K562 (cell line): ENCODE measurements at regions not wholly inside any gene's neighbourhood (a gene's known extent, or its start where the extent isn't known, plus 50 kb on each side); places are given as distances from the start of the nearest gene placed in this dataset.

ENCODE experiments used
- CBFB ChIP-seq: sonication (generic); formaldehyde crosslinking; IDR thresholded peaks from 2 replicates; pipeline ENCODE4 v1.4.0; 2020; ENCODE audit warnings: mild to moderate bottlenecking, missing genetic modification reagents
- KLF16 ChIP-seq: IDR thresholded peaks from 2 replicates; pipeline ENCODE4 v1.6.1; 2016; ENCODE audit warnings: antibody characterized with exemption
- MAFK ChIP-seq: IDR thresholded peaks from 2 replicates; pipeline ENCODE4 v1.6.1; 2011; ENCODE audit warnings: low read length, improper control_type of control experiment
- POLR2A ChIP-seq: fragments of 450-650 bp; conservative IDR thresholded peaks from 2 replicates; pipeline ENCODE4 v1.6.1; 2016
- POLR2AphosphoS5 ChIP-seq: IDR thresholded peaks from 2 replicates; pipeline ENCODE4 v1.6.1; 2011; ENCODE audit warnings: mild to moderate bottlenecking, low read depth, low read length, moderate library complexity; ENCODE audit not compliant: control insufficient read depth, insufficient read depth
- RAD21 ChIP-seq, 2 experiments: fragments of 250-450 bp in 1 of 2; fragments of 450-650 bp in 1 of 2; sonication (Bioruptor Pico) in 1 of 2; formaldehyde crosslinking in 1 of 2; IDR thresholded peaks in 1 of 2; conservative IDR thresholded peaks in 1 of 2; 2 replicates each; pipeline versions ENCODE4 v1.4.0 to v1.8.0; 2020 to 2022; ENCODE audit warnings: mild to moderate bottlenecking in 2 of 2, moderate library complexity in 1 of 2
- SIN3A ChIP-seq, 2 experiments: fragments of 150-350 bp in 1 of 2; IDR thresholded peaks; 2 replicates each; pipeline ENCODE4 v1.6.1; 2011 to 2016; ENCODE audit warnings: borderline replicate concordance in 2 of 2, low read depth in 2 of 2, low read length in 2 of 2, mild to moderate bottlenecking in 2 of 2, moderate library complexity in 2 of 2; ENCODE audit not compliant: control insufficient read depth in 1 of 2
- SREBF2 ChIP-seq: sonication (generic); formaldehyde crosslinking; IDR thresholded peaks from 2 replicates; pipeline ENCODE4 v1.4.0; 2020; ENCODE audit warnings: mild to moderate bottlenecking, missing genetic modification reagents
- TARDBP ChIP-seq: fragments of 450-650 bp; IDR thresholded peaks from 2 replicates; pipeline ENCODE4 v1.6.1; 2016
- TF ChIP-seq, protein P1 (sequence below): fragments of 450-650 bp; formaldehyde crosslinking; IDR thresholded peaks from 2 replicates; pipeline ENCODE4 v1.4.0; 2020; ENCODE audit warnings: mild to moderate bottlenecking, mixed read lengths
- TF ChIP-seq, protein P2 (sequence below): sonication (generic); formaldehyde crosslinking; IDR thresholded peaks from 2 replicates; pipeline ENCODE4 v1.8.1; 2023; ENCODE audit warnings: mild to moderate bottlenecking, missing genetic modification reagents, moderate library complexity

DNA sequence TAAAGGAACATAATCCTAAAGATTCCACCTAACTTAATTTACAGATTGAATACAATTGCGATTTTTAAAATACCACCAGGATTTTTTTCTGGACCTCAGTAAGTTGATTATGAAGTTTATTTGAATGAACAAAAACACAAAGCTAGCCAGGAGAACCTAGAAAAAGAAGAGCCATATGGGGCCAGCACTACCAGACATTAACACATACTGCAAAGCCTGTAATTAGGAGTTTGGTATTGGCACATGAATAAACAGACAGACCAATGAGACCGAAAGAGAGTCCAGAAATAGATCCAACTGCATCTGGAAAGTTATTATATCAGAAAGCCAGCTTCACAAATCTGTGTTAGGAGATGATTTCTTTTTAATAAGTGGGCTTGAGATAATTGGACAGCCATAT, 105.5 kb upstream of the CHST15 start:
- no peak for TF ChIP-seq KLF16
- TF ChIP-seq RAD21 (CRISPR knock-in tag; conservative IDR thresholded peaks at IDR 0.05 in 1 of 2, IDR thresholded peaks at IDR 0.05 in 1 of 2), result no peak
- no peak for TF ChIP-seq TARDBP
- TF ChIP-seq CBFB (CRISPR knock-in tag), result no peak
- TF ChIP-seq POLR2A, result no peak
- TF ChIP-seq POLR2AphosphoS5, result no peak
- no peak for TF ChIP-seq MAFK
- TF ChIP-seq SIN3A (IDR thresholded peaks at IDR 0.05; ENCODE audit: borderline replicate concordance in 2 of 2, control insufficient read depth in 1 of 2, low read depth in 2 of 2, low read length in 2 of 2), result no peak
- TF ChIP-seq SREBF2 (CRISPR knock-in tag), result no peak
- TF ChIP-seq, protein P1, sequence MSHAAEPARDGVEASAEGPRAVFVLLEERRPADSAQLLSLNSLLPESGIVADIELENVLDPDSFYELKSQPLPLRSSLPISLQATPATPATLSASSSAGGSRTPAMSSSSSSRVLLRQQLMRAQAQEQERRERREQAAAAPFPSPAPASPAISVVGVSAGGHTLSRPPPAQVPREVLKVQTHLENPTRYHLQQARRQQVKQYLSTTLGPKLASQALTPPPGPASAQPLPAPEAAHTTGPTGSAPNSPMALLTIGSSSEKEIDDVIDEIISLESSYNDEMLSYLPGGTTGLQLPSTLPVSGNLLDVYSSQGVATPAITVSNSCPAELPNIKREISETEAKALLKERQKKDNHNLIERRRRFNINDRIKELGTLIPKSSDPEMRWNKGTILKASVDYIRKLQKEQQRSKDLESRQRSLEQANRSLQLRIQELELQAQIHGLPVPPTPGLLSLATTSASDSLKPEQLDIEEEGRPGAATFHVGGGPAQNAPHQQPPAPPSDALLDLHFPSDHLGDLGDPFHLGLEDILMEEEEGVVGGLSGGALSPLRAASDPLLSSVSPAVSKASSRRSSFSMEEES (CRISPR knock-in tag), result no peak
- TF ChIP-seq, protein P2, sequence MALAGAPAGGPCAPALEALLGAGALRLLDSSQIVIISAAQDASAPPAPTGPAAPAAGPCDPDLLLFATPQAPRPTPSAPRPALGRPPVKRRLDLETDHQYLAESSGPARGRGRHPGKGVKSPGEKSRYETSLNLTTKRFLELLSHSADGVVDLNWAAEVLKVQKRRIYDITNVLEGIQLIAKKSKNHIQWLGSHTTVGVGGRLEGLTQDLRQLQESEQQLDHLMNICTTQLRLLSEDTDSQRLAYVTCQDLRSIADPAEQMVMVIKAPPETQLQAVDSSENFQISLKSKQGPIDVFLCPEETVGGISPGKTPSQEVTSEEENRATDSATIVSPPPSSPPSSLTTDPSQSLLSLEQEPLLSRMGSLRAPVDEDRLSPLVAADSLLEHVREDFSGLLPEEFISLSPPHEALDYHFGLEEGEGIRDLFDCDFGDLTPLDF (CRISPR knock-in tag), result no peak
